ENCODE measurements at regions not wholly inside any gene's neighbourhood (a gene's known extent, or its start where the extent isn't known, plus 50 kb on each side); places are given as distances from the start of the nearest gene placed in this dataset.

- TF ChIP-seq POLR2A (IDR thresholded peaks at IDR 0.05) (no peak), CTCF (IDR thresholded peaks at IDR 0.05) (no peak), POLR2AphosphoS5 (IDR thresholded peaks at IDR 0.05) (no peak)
Observed at GRCh38 chr11:104525416-104525815, 361.5 kb upstream of the PDGFD start.
